ENCODE measurements at regions not wholly inside any gene's neighbourhood (a gene's known extent, or its start where the extent isn't known, plus 50 kb on each side); places are given as distances from the start of the nearest gene placed in this dataset.

- H3K27ac ChIP-seq (ENCODE audit: low read depth, low read length): no peak overlapping the region
- POLR2A ChIA-PET (ENCODE audit: partially characterized antibody): no interaction called here
- no peak overlapping the region for H3K4me3 Mint-ChIP-seq
Observed at GRCh38 chr9:13958672-13959071, 355.3 kb downstream of the NFIB start.

DNA sequence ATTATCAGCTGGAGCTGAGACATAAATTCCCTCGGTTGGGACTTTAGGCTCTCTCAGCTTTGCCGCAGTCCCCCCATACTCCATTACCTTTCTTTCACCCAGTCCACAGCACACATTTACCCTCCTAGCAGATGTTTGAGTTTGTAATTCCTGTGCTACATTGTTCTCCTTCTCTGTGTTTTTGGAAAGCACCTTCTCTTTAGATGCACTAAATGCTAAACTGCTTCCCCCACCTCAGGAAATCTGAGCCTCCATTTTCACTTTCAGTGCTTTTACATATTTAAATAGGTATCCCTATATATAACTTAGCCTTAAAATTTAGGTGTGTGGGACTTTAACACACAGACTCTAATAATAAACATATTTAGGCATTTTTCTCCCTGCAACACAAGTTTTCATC is 356.9 kb downstream of the NFIB start:
- H3K27me3 ChIP-seq (ENCODE audit: insufficient read depth, low read length): no peaks in the 10 kb centered on the region
- no peaks in the 10 kb centered on the region for H3K9me3 ChIP-seq (ENCODE audit: control insufficient read depth in 1 of 2, low read length in 2 of 2)
- no peak overlapping the region for H3K27ac ChIP-seq (ENCODE audit: low read depth, low read length)
- H3K36me3 ChIP-seq (ENCODE audit: insufficient read depth, low read length): no peaks in the 10 kb centered on the region
- intact Hi-C loops (cut with micrococcal nuclease): no loop called here
- H3K4me3 Mint-ChIP-seq: no peak overlapping the region
- ChIA-PET POLR2A (ENCODE audit: partially characterized antibody) (no interaction called here), CTCF (ENCODE audit: partially characterized antibody) (no interaction called here)
- H3K4me1 Mint-ChIP-seq: no peaks in the 10 kb centered on the region
- peaks cover 0 to 10% (median 2%) of the 10 kb centered on the region in 8 donors for H3K9me3 Mint-ChIP-seq
- H3K27ac Mint-ChIP-seq: no peak overlapping the region
- no peaks in the 10 kb centered on the region for H3K27me3 Mint-ChIP-seq
- H3K4me3 ChIP-seq (ENCODE audit: low read length in 2 of 2): no peak overlapping the region
- H3K4me1 ChIP-seq (ENCODE audit: insufficient read depth, low read length): no peaks in the 10 kb centered on the region
- no peak for DNase-seq
- H3K36me3 Mint-ChIP-seq: no peaks in the 10 kb centered on the region

More at GRCh38 chr9:13958672-13959071, 355.3 kb downstream of the NFIB start:
- Histone ChIP-seq H3K4me1 (ENCODE audit: insufficient read depth, low read length) (no peaks in the 10 kb centered on the region), H3K27me3 (ENCODE audit: insufficient read depth, low read length) (no peaks in the 10 kb centered on the region), H3K4me3 (ENCODE audit: low read length in 2 of 2) (no peak overlapping the region), H3K9me3 (ENCODE audit: control insufficient read depth in 1 of 2, low read length in 2 of 2) (no peaks in the 10 kb centered on the region), H3K36me3 (ENCODE audit: insufficient read depth, low read length) (no peaks in the 10 kb centered on the region)
- H3K4me1 Mint-ChIP-seq: no peaks in the 10 kb centered on the region
- H3K9me3 Mint-ChIP-seq: peaks cover 0 to 10% (median 1%) of the 10 kb centered on the region in 8 donors
- CTCF ChIA-PET (ENCODE audit: partially characterized antibody): no interaction called here
- no peaks in the 10 kb centered on the region for H3K27me3 Mint-ChIP-seq
- intact Hi-C loops (cut with micrococcal nuclease): no loop called here
- H3K27ac Mint-ChIP-seq: no peak overlapping the region
- no peaks in the 10 kb centered on the region for H3K36me3 Mint-ChIP-seq
- DNase-seq: no peak

GRCh38 chr9:13956107-13956506 is 357.8 kb downstream of the NFIB start:
- no peaks in the 10 kb centered on the region for H3K27me3 ChIP-seq (ENCODE audit: insufficient read depth, low read length)
- H3K4me3 ChIP-seq (ENCODE audit: low read length in 2 of 2): no peak overlapping the region
- Mint-ChIP-seq H3K27ac (no peak overlapping the region), H3K27me3 (no peaks in the 10 kb centered on the region), H3K4me1 (no peaks in the 10 kb centered on the region), H3K4me3 (no peak overlapping the region), H3K36me3 (no peaks in the 10 kb centered on the region), H3K9me3 (peaks cover 0 to 10% (median 0%) of the 10 kb centered on the region in 8 donors)
- H3K36me3 ChIP-seq (ENCODE audit: insufficient read depth, low read length): no peaks in the 10 kb centered on the region
- POLR2A ChIA-PET (ENCODE audit: partially characterized antibody): no interaction called here
- no peaks in the 10 kb centered on the region for H3K9me3 ChIP-seq (ENCODE audit: control insufficient read depth in 1 of 2, low read length in 2 of 2)
- DNase-seq: no peak
- H3K27ac ChIP-seq (ENCODE audit: low read depth, low read length): no peak overlapping the region
- intact Hi-C loops (cut with micrococcal nuclease): no loop called here
- H3K4me1 ChIP-seq (ENCODE audit: insufficient read depth, low read length): no peaks in the 10 kb centered on the region
- CTCF ChIA-PET (ENCODE audit: partially characterized antibody): no interaction called here

DNA sequence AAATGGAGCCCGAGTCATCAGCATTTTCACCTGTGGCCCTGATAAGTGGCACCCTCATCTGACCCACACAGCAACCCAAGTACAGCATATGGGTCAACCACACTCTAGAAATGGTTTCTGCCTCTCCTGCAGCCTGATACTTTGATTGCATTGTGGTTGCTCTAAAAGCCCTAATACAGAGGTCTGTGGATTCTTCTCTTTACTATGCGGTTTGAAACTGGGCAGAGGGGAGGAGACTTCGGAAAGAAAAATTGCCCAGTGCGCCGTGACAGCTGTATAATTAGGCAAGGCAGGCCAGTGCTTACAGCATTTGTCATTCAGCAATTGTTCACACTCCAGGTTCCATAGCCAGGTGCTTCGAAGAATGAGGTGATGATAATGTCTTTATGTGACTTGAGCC is 361.0 kb downstream of the NFIB start:
- intact Hi-C loops (cut with micrococcal nuclease): no loop called here
- ChIA-PET POLR2A (ENCODE audit: partially characterized antibody) (no interaction called here), CTCF (ENCODE audit: partially characterized antibody) (interaction anchor here (0.8 kb wide), 1 partner anchor 8 kb away, joined by 3 read pairs; no protein-coding TSS in a partner anchor)
- Histone ChIP-seq H3K9me3 (ENCODE audit: control insufficient read depth in 1 of 2, low read length in 2 of 2) (no peaks in the 10 kb centered on the region), H3K4me3 (ENCODE audit: low read length in 2 of 2) (no peak overlapping the region), H3K27ac (ENCODE audit: low read depth, low read length) (no peak overlapping the region), H3K4me1 (ENCODE audit: insufficient read depth, low read length) (no peaks in the 10 kb centered on the region), H3K27me3 (ENCODE audit: insufficient read depth, low read length) (no peaks in the 10 kb centered on the region), H3K36me3 (ENCODE audit: insufficient read depth, low read length) (no peaks in the 10 kb centered on the region)
- no peak for DNase-seq
- H3K27ac Mint-ChIP-seq: no peak overlapping the region
- H3K4me1 Mint-ChIP-seq: no peaks in the 10 kb centered on the region
- H3K36me3 Mint-ChIP-seq: no peaks in the 10 kb centered on the region
- peaks cover 0 to 10% (median 0%) of the 10 kb centered on the region in 8 donors for H3K9me3 Mint-ChIP-seq
- H3K27me3 Mint-ChIP-seq: no peaks in the 10 kb centered on the region
- no peak overlapping the region for H3K4me3 Mint-ChIP-seq

DNA sequence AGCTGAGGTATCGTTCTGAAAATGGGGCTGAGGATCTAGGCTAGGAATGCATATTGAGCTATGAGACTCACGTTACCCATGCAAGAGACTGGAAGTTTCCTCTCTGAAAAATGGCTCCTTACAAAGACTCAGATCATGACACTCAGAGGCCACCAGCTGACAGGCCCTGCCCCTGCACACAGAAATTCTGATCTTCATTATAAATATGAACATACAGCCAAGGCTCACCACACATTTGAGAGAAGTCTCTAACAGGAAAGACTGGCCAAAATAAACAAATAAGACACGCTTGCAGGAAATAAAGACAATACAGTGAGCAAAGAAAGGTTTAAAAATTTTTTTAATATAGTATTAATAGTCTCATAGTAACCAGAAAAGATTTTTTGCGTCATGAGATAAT is 365.9 kb downstream of the NFIB start:
- no peaks in the 10 kb centered on the region for H3K4me1 ChIP-seq (ENCODE audit: insufficient read depth, low read length)
- no peaks in the 10 kb centered on the region for H3K9me3 ChIP-seq (ENCODE audit: control insufficient read depth in 1 of 2, low read length in 2 of 2)
- Mint-ChIP-seq H3K27ac (no peak overlapping the region), H3K27me3 (no peaks in the 10 kb centered on the region), H3K4me1 (no peaks in the 10 kb centered on the region), H3K36me3 (no peaks in the 10 kb centered on the region), H3K4me3 (no peak overlapping the region), H3K9me3 (peaks cover 0 to 11% (median 0%) of the 10 kb centered on the region in 8 donors)
- intact Hi-C loops (cut with micrococcal nuclease): no loop called here
- POLR2A ChIA-PET (ENCODE audit: partially characterized antibody): no interaction called here
- H3K27ac ChIP-seq (ENCODE audit: low read depth, low read length): no peak overlapping the region
- DNase-seq: no peak
- CTCF ChIA-PET (ENCODE audit: partially characterized antibody): no interaction called here
- no peak overlapping the region for H3K4me3 ChIP-seq (ENCODE audit: low read length in 2 of 2)
- H3K27me3 ChIP-seq (ENCODE audit: insufficient read depth, low read length): no peaks in the 10 kb centered on the region
- no peaks in the 10 kb centered on the region for H3K36me3 ChIP-seq (ENCODE audit: insufficient read depth, low read length)

DNA sequence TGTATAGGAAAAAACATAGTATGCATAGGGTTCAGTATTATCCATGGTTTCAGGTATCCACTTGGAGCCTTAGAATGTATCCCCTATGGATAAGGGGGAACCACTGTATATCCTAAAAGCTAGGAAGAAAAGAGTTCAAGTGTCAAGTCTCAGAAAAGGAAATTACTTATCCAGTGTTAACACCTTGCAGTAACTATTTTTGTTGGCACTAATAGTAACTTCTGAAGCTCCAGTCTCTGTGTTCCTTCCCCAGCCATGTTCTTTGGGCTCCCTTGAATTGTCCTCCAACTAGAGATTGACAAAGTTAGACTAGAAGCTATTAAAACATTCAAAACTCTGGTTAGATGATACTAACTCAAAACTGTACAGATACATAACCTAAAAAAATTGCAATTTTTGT is 370.8 kb downstream of the NFIB start:
- Histone ChIP-seq H3K4me1 (ENCODE audit: insufficient read depth, low read length) (no peaks in the 10 kb centered on the region), H3K27ac (ENCODE audit: low read depth, low read length) (no peak overlapping the region), H3K9me3 (ENCODE audit: control insufficient read depth in 1 of 2, low read length in 2 of 2) (no peaks in the 10 kb centered on the region), H3K4me3 (ENCODE audit: low read length in 2 of 2) (no peak overlapping the region), H3K27me3 (ENCODE audit: insufficient read depth, low read length) (no peaks in the 10 kb centered on the region), H3K36me3 (ENCODE audit: insufficient read depth, low read length) (no peaks in the 10 kb centered on the region)
- intact Hi-C loops (cut with micrococcal nuclease): no loop called here
- H3K9me3 Mint-ChIP-seq: peaks cover 0 to 5% (median 0%) of the 10 kb centered on the region in 8 donors
- DNase-seq: no peak
- no peak overlapping the region for H3K4me3 Mint-ChIP-seq
- CTCF ChIA-PET (ENCODE audit: partially characterized antibody): no interaction called here
- POLR2A ChIA-PET (ENCODE audit: partially characterized antibody): no interaction called here
- no peaks in the 10 kb centered on the region for H3K36me3 Mint-ChIP-seq
- H3K27ac Mint-ChIP-seq: no peak overlapping the region
- H3K4me1 Mint-ChIP-seq: no peaks in the 10 kb centered on the region
- no peaks in the 10 kb centered on the region for H3K27me3 Mint-ChIP-seq

DNA sequence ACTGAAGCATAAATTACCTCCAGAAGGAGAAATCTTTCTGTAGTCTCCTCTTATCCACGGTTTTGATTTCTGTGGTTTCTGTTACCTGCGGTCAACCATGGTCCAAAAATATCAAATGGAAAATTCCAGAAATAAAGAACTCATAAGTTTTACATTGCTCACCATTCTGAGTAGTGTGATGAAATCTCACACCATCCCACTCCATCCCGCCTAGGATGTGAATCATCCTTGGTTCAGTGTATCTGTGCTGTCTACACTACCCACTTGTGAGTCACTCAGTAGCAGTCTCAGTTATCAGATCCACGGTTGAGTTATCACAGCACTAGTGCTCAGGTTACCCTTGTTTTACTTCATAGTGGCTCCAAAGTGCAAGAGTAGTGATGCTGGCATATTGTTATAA is 371.2 kb downstream of the NFIB start:
- ChIA-PET CTCF (ENCODE audit: partially characterized antibody) (no interaction called here), POLR2A (ENCODE audit: partially characterized antibody) (no interaction called here)
- Mint-ChIP-seq H3K4me3 (no peak overlapping the region), H3K27ac (no peak overlapping the region), H3K4me1 (no peaks in the 10 kb centered on the region), H3K27me3 (no peaks in the 10 kb centered on the region), H3K9me3 (peaks cover 0 to 4% (median 0%) of the 10 kb centered on the region in 8 donors), H3K36me3 (no peaks in the 10 kb centered on the region)
- DNase-seq: no peak
- Histone ChIP-seq H3K36me3 (ENCODE audit: insufficient read depth, low read length) (no peaks in the 10 kb centered on the region), H3K9me3 (ENCODE audit: control insufficient read depth in 1 of 2, low read length in 2 of 2) (no peaks in the 10 kb centered on the region), H3K4me1 (ENCODE audit: insufficient read depth, low read length) (no peaks in the 10 kb centered on the region), H3K27me3 (ENCODE audit: insufficient read depth, low read length) (no peaks in the 10 kb centered on the region), H3K4me3 (ENCODE audit: low read length in 2 of 2) (no peak overlapping the region), H3K27ac (ENCODE audit: low read depth, low read length) (no peak overlapping the region)
- intact Hi-C loops (cut with micrococcal nuclease): no loop called here

DNA sequence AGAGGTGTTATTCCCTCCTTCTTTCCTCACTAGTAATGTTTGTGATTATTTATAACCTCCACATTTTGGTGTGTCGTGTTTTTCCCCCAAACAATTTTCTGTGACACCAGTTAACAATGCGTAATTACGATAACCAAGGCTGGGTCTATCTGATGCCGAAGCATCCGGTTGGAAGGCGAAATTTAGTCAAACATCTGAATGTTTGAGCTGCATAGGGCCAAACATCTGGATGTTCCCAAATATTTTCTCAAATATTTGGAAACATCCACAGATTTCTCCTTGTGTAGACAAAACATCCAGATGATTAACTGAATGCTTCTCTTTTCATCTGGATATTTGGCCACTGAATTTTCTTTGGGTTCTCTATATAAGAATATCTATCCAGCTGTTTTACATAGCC is 371.7 kb downstream of the NFIB start:
- Histone ChIP-seq H3K27me3 (ENCODE audit: insufficient read depth, low read length) (no peaks in the 10 kb centered on the region), H3K36me3 (ENCODE audit: insufficient read depth, low read length) (no peaks in the 10 kb centered on the region), H3K27ac (ENCODE audit: low read depth, low read length) (no peak overlapping the region), H3K4me1 (ENCODE audit: insufficient read depth, low read length) (no peaks in the 10 kb centered on the region), H3K9me3 (ENCODE audit: control insufficient read depth in 1 of 2, low read length in 2 of 2) (no peaks in the 10 kb centered on the region), H3K4me3 (ENCODE audit: low read length in 2 of 2) (no peak overlapping the region)
- H3K27me3 Mint-ChIP-seq: no peaks in the 10 kb centered on the region
- no peak overlapping the region for H3K4me3 Mint-ChIP-seq
- no peak overlapping the region for H3K27ac Mint-ChIP-seq
- no peak for DNase-seq
- intact Hi-C loops (cut with micrococcal nuclease): no loop called here
- no peaks in the 10 kb centered on the region for H3K36me3 Mint-ChIP-seq
- H3K4me1 Mint-ChIP-seq: no peaks in the 10 kb centered on the region
- peaks cover 0 to 4% (median 0%) of the 10 kb centered on the region in 8 donors for H3K9me3 Mint-ChIP-seq
- POLR2A ChIA-PET (ENCODE audit: partially characterized antibody): no interaction called here
- CTCF ChIA-PET (ENCODE audit: partially characterized antibody): no interaction called here

All from CD4-positive, alpha-beta memory T cell (primary cell).